Ishikawa (cell line): ENCODE measurements at regions not wholly inside any gene's neighbourhood (a gene's known extent, or its start where the extent isn't known, plus 50 kb on each side); places are given as distances from the start of the nearest gene placed in this dataset.

Source experiments
- CEBPB ChIP-seq: IDR thresholded peaks from 2 replicates; pipeline ENCODE4 v1.6.1; 2012
- CREB1 ChIP-seq: IDR thresholded peaks from 2 replicates; pipeline ENCODE4 v1.6.1; 2012; ENCODE audit warnings: low read depth
- EP300 ChIP-seq: IDR thresholded peaks from 2 replicates; pipeline ENCODE4 v1.6.1; 2012; ENCODE audit warnings: borderline replicate concordance
- FOXM1 ChIP-seq: IDR thresholded peaks from 2 replicates; pipeline ENCODE4 v1.6.1; 2012; ENCODE audit warnings: low read depth, borderline replicate concordance
- NFIC ChIP-seq: IDR thresholded peaks from 2 replicates; pipeline ENCODE4 v1.6.1; 2012
- REST ChIP-seq: IDR thresholded peaks from 2 replicates; pipeline ENCODE4 v1.6.1; 2012; ENCODE audit warnings: low read depth, mild to moderate bottlenecking
- TAF1 ChIP-seq: IDR thresholded peaks from 2 replicates; pipeline ENCODE4 v1.6.1; 2012; ENCODE audit warnings: low read depth, mild to moderate bottlenecking
- TCF12 ChIP-seq: IDR thresholded peaks from 2 replicates; pipeline ENCODE4 v1.6.1; 2012; ENCODE audit warnings: low read depth
- TEAD4 ChIP-seq: IDR thresholded peaks from 2 replicates; pipeline ENCODE4 v1.6.1; 2012
- YY1 ChIP-seq: IDR thresholded peaks from 2 replicates; pipeline ENCODE4 v1.6.1; 2012; ENCODE audit warnings: low read depth
- TF ChIP-seq, protein P1 (sequence below): IDR thresholded peaks from 2 replicates; pipeline ENCODE4 v1.6.1; 2012

- TF ChIP-seq EP300, result no peak
- TF ChIP-seq YY1, result no peak
- TF ChIP-seq CREB1, result no peak
- TF ChIP-seq, protein P1, sequence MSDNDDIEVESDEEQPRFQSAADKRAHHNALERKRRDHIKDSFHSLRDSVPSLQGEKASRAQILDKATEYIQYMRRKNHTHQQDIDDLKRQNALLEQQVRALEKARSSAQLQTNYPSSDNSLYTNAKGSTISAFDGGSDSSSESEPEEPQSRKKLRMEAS, result no peak
- no peak for TF ChIP-seq FOXM1
- no peak for TF ChIP-seq TCF12
- TF ChIP-seq NFIC, result no peak
- TF ChIP-seq CEBPB, result no peak
- no peak for TF ChIP-seq REST
- TF ChIP-seq TEAD4, result no peak
- no peak for TF ChIP-seq TAF1
Measured at GRCh38 chr7:95669513-95669912, 73.2 kb upstream of the PDK4 start.
